ENCODE measurements at regions not wholly inside any gene's neighbourhood (a gene's known extent, or its start where the extent isn't known, plus 50 kb on each side); places are given as distances from the start of the nearest gene placed in this dataset.

- no peak for TF ChIP-seq CTCF (conservative IDR thresholded peaks at IDR 0.05; ENCODE audit: low read length)
- TF ChIP-seq EZH2phosphoT487 (IDR thresholded peaks at IDR 0.05; ENCODE audit: borderline replicate concordance, low read depth, low read length): no peak
- Histone ChIP-seq H2AFZ (ENCODE audit: low read length) (no peak overlapping the region), H3K9me2 (ENCODE audit: insufficient read depth, low read length) (no peaks in the 10 kb centered on the region), H3K4me1 (ENCODE audit: insufficient read depth, low read length, poor library complexity, severe bottlenecking) (no peaks in the 10 kb centered on the region), H3K9me3 (ENCODE audit: low read length) (no peaks in the 10 kb centered on the region), H3K4me2 (ENCODE audit: low read length) (no peak overlapping the region), H3K27ac (ENCODE audit: low read depth, low read length, poor library complexity, severe bottlenecking) (no peak overlapping the region), H3K4me3 (ENCODE audit: low read depth, low read length, poor library complexity, severe bottlenecking) (no peak overlapping the region), H3K36me3 (ENCODE audit: insufficient read depth, low read length) (no peaks in the 10 kb centered on the region), H3K79me2 (ENCODE audit: insufficient read depth, low read depth, low read length) (no peaks in the 10 kb centered on the region), H4K20me1 (ENCODE audit: insufficient read depth, low read length) (no peaks in the 10 kb centered on the region)
- DNase-seq (ENCODE audit: low spot score): no peak
- BruUV-seq (replicated peaks): no TSS peak
- CTCF ChIA-PET (ENCODE audit: unreplicated experiment): no interaction called here
- intact Hi-C loops (cut with micrococcal nuclease; ENCODE audit: unreplicated experiment): no loop called here
- POLR2A ChIA-PET: no interaction called here
Observed at GRCh38 chr12:28051516-28052354, 79.2 kb upstream of the PTHLH start.

DNA sequence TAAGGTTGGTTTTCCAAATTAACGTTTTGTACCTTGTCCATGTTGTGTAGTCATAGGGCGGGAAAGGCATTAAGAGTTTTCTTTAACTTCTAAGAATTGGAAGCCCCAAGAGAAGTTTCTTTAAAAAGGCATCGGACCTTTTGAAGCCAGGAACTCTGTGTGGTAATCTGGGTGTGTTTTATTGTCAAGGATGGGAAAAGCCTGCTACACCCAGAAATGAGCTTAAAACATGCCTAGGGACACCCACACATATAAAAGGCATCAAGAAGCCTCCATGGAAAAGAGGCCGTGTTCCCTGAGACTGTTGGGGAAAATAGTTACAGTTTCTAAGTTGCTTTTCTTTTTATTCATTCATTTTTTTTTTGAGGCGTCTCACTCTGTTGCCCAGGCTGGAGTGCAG lies 81.0 kb upstream of the PTHLH start:
- POLR2A ChIA-PET: no interaction called here
- Histone ChIP-seq H3K4me2 (ENCODE audit: low read length) (no peak overlapping the region), H2AFZ (ENCODE audit: low read length) (no peak overlapping the region), H3K4me1 (ENCODE audit: insufficient read depth, low read length, poor library complexity, severe bottlenecking) (no peaks in the 10 kb centered on the region), H3K4me3 (ENCODE audit: low read depth, low read length, poor library complexity, severe bottlenecking) (no peak overlapping the region), H3K9me2 (ENCODE audit: insufficient read depth, low read length) (no peaks in the 10 kb centered on the region), H4K20me1 (ENCODE audit: insufficient read depth, low read length) (no peaks in the 10 kb centered on the region), H3K9me3 (ENCODE audit: low read length) (no peaks in the 10 kb centered on the region), H3K27ac (ENCODE audit: low read depth, low read length, poor library complexity, severe bottlenecking) (no peak overlapping the region), H3K79me2 (ENCODE audit: insufficient read depth, low read depth, low read length) (no peaks in the 10 kb centered on the region), H3K36me3 (ENCODE audit: insufficient read depth, low read length) (no peaks in the 10 kb centered on the region)
- DNase-seq (ENCODE audit: low spot score): no peak
- BruUV-seq (replicated peaks): no TSS peak
- TF ChIP-seq CTCF (conservative IDR thresholded peaks at IDR 0.05; ENCODE audit: low read length): no peak
- TF ChIP-seq EZH2phosphoT487 (IDR thresholded peaks at IDR 0.05; ENCODE audit: borderline replicate concordance, low read depth, low read length): no peak
- intact Hi-C loops (cut with micrococcal nuclease; ENCODE audit: unreplicated experiment): no loop called here
- CTCF ChIA-PET (ENCODE audit: unreplicated experiment): no interaction called here

DNA sequence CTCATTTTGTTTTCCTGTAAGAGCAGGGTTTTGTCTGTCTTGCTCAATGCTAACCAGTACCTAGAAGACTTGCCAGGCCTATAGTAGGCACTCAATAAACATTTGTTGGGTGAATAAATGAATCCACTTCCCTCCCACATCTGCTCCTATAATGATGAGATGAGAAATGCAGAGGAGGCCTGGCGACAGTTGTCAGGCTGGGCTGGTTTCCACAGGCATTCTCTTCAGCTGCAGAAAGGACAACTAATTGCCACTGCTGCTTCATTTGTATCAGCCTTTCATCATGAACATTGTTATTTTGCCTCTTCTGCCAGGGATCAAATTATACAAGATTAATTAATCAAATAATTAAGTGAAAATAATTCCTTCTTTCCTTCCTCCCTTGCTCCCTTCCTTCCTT lies 82.0 kb upstream of the PTHLH start:
- H2AFZ ChIP-seq (ENCODE audit: low read length): no peak overlapping the region
- H3K27ac ChIP-seq (ENCODE audit: low read depth, low read length, poor library complexity, severe bottlenecking): no peak overlapping the region
- H3K4me3 ChIP-seq (ENCODE audit: low read depth, low read length, poor library complexity, severe bottlenecking): no peak overlapping the region
- intact Hi-C loops (cut with micrococcal nuclease; ENCODE audit: unreplicated experiment): no loop called here
- ChIA-PET POLR2A (no interaction called here), CTCF (ENCODE audit: unreplicated experiment) (no interaction called here)
- H3K79me2 ChIP-seq (ENCODE audit: insufficient read depth, low read depth, low read length): no peaks in the 10 kb centered on the region
- H4K20me1 ChIP-seq (ENCODE audit: insufficient read depth, low read length): no peaks in the 10 kb centered on the region
- DNase-seq (ENCODE audit: low spot score): no peak
- no peaks in the 10 kb centered on the region for H3K9me3 ChIP-seq (ENCODE audit: low read length)
- TF ChIP-seq CTCF (conservative IDR thresholded peaks at IDR 0.05; ENCODE audit: low read length): no peak
- no peak for TF ChIP-seq EZH2phosphoT487 (IDR thresholded peaks at IDR 0.05; ENCODE audit: borderline replicate concordance, low read depth, low read length)
- no peaks in the 10 kb centered on the region for H3K4me1 ChIP-seq (ENCODE audit: insufficient read depth, low read length, poor library complexity, severe bottlenecking)
- BruUV-seq (replicated peaks): no TSS peak
- no peak overlapping the region for H3K4me2 ChIP-seq (ENCODE audit: low read length)
- H3K9me2 ChIP-seq (ENCODE audit: insufficient read depth, low read length): no peaks in the 10 kb centered on the region
- no peaks in the 10 kb centered on the region for H3K36me3 ChIP-seq (ENCODE audit: insufficient read depth, low read length)

Data from OCI-LY7 (cell line).